GM12878 (cell line): ENCODE measurements at regions not wholly inside any gene's neighbourhood (a gene's known extent, or its start where the extent isn't known, plus 50 kb on each side); places are given as distances from the start of the nearest gene placed in this dataset.

Experiments used
- ATAC-seq: fragments of 200-7000 bp; cut with Tn5 transposase; 3 replicates; pipeline ENCODE4 v1.9.1; 2020; ENCODE audit warnings: mild to moderate bottlenecking, moderate library complexity
- BruUV-seq: library from RNA; stranded (reverse); fragments of 400-500 nt; replicated peaks from 2 replicates; lab custom pipeline; 2021; lab: Mats Ljungman, UMichigan
- CTCF ChIA-PET: fragments of 300-600 bp; sonication (Branson Sonifier 250); formaldehyde crosslinking; extraction: SDS; loops from one replicate; lab custom pipeline; 2021; ENCODE audit warnings: inconsistent platforms; lab: Yijun Ruan, JAX
- POLR2A ChIA-PET: fragments of 350-600 bp; formaldehyde crosslinking; extraction: SDS; loops from one replicate; lab custom pipeline; 2021; ENCODE audit warnings: inconsistent platforms; lab: Charles Lee
- RAD21 ChIA-PET: fragments of 300-600 bp; sonication (Branson Sonifier 250); formaldehyde crosslinking; loops from one replicate; lab custom pipeline; 2023; ENCODE audit warnings: antibody characterized with exemption; ENCODE audit not compliant: unreplicated experiment; lab: Charles Lee
- SMC1A ChIA-PET: fragments of 300-600 bp; sonication (Branson Sonifier 250); formaldehyde crosslinking; loops from one replicate; lab custom pipeline; 2023; ENCODE audit not compliant: unreplicated experiment, uncharacterized antibody; lab: Charles Lee
- DNase-seq: peaks from one replicate; pipeline ENCODE4 v3.0.0-alpha.2; 2011; ENCODE audit warnings: low read depth, low spot score
- FAIRE-seq: peaks from 3 replicates; lab custom pipeline; 2011; peaks lifted over from hg19 to GRCh38; lab: Jason Lieb, UNC
- H2AFZ ChIP-seq: 2 replicates; pipeline ENCODE4 v1.6.0; 2011; ENCODE audit warnings: low read depth, low read length, control low read depth; ENCODE audit not compliant: control insufficient read depth
- H3K27ac ChIP-seq: 2 replicates; pipeline ENCODE4 v1.5.1; 2011; ENCODE audit warnings: control low read depth; ENCODE audit not compliant: control insufficient read depth, insufficient read depth
- H3K27me3 ChIP-seq, 2 experiments: replicated peaks in 1 of 2; 2 replicates each; pipeline versions ENCODE4 v1.6.0 to v1.6.1; 2011; ENCODE audit warnings: low read length in 1 of 2; ENCODE audit not compliant: control insufficient read depth in 2 of 2, insufficient read depth in 2 of 2
- H3K36me3 ChIP-seq, 2 experiments: 2 replicates each; pipeline ENCODE4 v1.5.1; 2011; ENCODE audit warnings: low read length in 1 of 2; ENCODE audit not compliant: control insufficient read depth in 2 of 2, insufficient read depth in 2 of 2
- H3K4me1 ChIP-seq: 2 replicates; pipeline ENCODE4 v1.6.1; 2011; ENCODE audit warnings: mild to moderate bottlenecking, low read length, moderate library complexity, mixed read lengths; ENCODE audit not compliant: control insufficient read depth, insufficient read depth
- H3K4me2 ChIP-seq: 2 replicates; pipeline ENCODE4 v1.6.0; 2011; ENCODE audit warnings: control low read depth; ENCODE audit not compliant: control insufficient read depth, insufficient read depth
- H3K4me3 ChIP-seq: fragments of 200-600 bp; sonication (generic); 2 replicates; pipeline ENCODE4 v1.5.1; 2016
- H3K79me2 ChIP-seq: 2 replicates; pipeline ENCODE4 v1.6.0; 2011; ENCODE audit warnings: low read length; ENCODE audit not compliant: control insufficient read depth, insufficient read depth
- H3K9ac ChIP-seq: 2 replicates; pipeline ENCODE4 v1.8.0; 2011; ENCODE audit warnings: low read length, control low read depth, mixed read lengths; ENCODE audit not compliant: control insufficient read depth, insufficient read depth
- H3K9me3 ChIP-seq: replicated peaks from 3 replicates; pipeline ENCODE4 v1.5.1; 2011; ENCODE audit warnings: mild to moderate bottlenecking, low read length; ENCODE audit not compliant: control insufficient read depth, insufficient read depth
- H4K20me1 ChIP-seq: 2 replicates; pipeline ENCODE4 v1.6.0; 2011; ENCODE audit not compliant: control insufficient read depth, insufficient read depth
- BCL11A ChIP-seq: IDR thresholded peaks from 2 replicates; pipeline ENCODE4 v1.6.1; 2011; ENCODE audit warnings: low read depth, low read length
- CREM ChIP-seq: IDR thresholded peaks from 2 replicates; pipeline ENCODE4 v1.6.1; 2014; ENCODE audit warnings: antibody characterized with exemption, low read depth
- HDAC6 ChIP-seq: fragments of 200-600 bp; sonication (generic); IDR thresholded peaks from one replicate; pipeline ENCODE4 v1.8.0; 2017; ENCODE audit warnings: antibody characterized with exemption; ENCODE audit not compliant: unreplicated experiment
- HSF1 ChIP-seq: fragments of 150-350 bp; IDR thresholded peaks from 2 replicates; pipeline ENCODE4 v1.6.1; 2014; ENCODE audit warnings: mild to moderate bottlenecking, low read depth, low read length
- MEF2B ChIP-seq: fragments of 450-650 bp; IDR thresholded peaks from 2 replicates; pipeline ENCODE4 v1.6.1; 2018; ENCODE audit warnings: mild to moderate bottlenecking, moderate library complexity; ENCODE audit not compliant: partially characterized antibody, poor library complexity, severe bottlenecking
- MTA2 ChIP-seq: fragments of 450-650 bp; IDR thresholded peaks from 2 replicates; pipeline ENCODE4 v1.6.1; 2016; ENCODE audit warnings: low read depth, mild to moderate bottlenecking, moderate library complexity
- NBN ChIP-seq: fragments of 450-650 bp; IDR thresholded peaks from 2 replicates; pipeline ENCODE4 v1.6.1; 2016
- NFIC ChIP-seq: IDR thresholded peaks from 2 replicates; pipeline ENCODE4 v1.6.1; 2012; ENCODE audit warnings: low read depth, mild to moderate bottlenecking, inconsistent platforms, low read length, moderate library complexity
- POLR2AphosphoS5 ChIP-seq: IDR thresholded peaks from 2 replicates; pipeline ENCODE4 v1.6.1; 2011; ENCODE audit warnings: mild to moderate bottlenecking, low read length, inconsistent platforms
- RBBP5 ChIP-seq: fragments of 200-600 bp; sonication (generic); conservative IDR thresholded peaks from 2 replicates; pipeline ENCODE4 v1.6.1; 2016
- TARDBP ChIP-seq: IDR thresholded peaks from 2 replicates; pipeline ENCODE4 v1.6.1; 2016; ENCODE audit warnings: borderline replicate concordance
- TBL1XR1 ChIP-seq: IDR thresholded peaks from 2 replicates; pipeline ENCODE4 v1.6.1; 2012; ENCODE audit warnings: low read depth, low read length, improper control_type of control experiment
- TCF3 ChIP-seq: IDR thresholded peaks from 2 replicates; pipeline ENCODE4 v1.6.1; 2012; ENCODE audit warnings: low read depth, mild to moderate bottlenecking, low read length, borderline replicate concordance; ENCODE audit not compliant: insufficient read depth
- ZNF207 ChIP-seq: fragments of 450-650 bp; IDR thresholded peaks from 2 replicates; pipeline ENCODE4 v1.6.1; 2014; ENCODE audit warnings: antibody characterized with exemption, mild to moderate bottlenecking, borderline replicate concordance
- ZSCAN29 ChIP-seq: fragments of 450-650 bp; IDR thresholded peaks from 2 replicates; pipeline ENCODE4 v1.6.1; 2017; ENCODE audit warnings: mild to moderate bottlenecking, moderate library complexity
- WGBS: methylation state at CpG from one replicate; pipeline ENCODE4 v1.1.6; 2016; ENCODE audit warnings: low lambda C conversion rate; ENCODE audit not compliant: insufficient replicate concordance, insufficient coverage; ENCODE audit errors: missing lambda C conversion rate; 5-methylcytosine and 5-hydroxymethylcytosine counted together
- in situ Hi-C: fragments of 300-500 bp; cut with MboI; formaldehyde crosslinking; loops from 9 replicates; pipeline ENCODE4 v1.14.3; 2018; ENCODE audit warnings: mixed read lengths
- intact Hi-C: fragments of 100-400 bp; cut with micrococcal nuclease; formaldehyde crosslinking; loops from one replicate; pipeline ENCODE4 v1.14.2; 2022; ENCODE audit not compliant: unreplicated experiment

GRCh38 chr12:58349161-58349560 is 407.8 kb downstream of the ATP23 start (continued):
- TF ChIP-seq RBBP5: no peak
- no peak for TF ChIP-seq BCL11A
- TF ChIP-seq TARDBP: no peak

DNA sequence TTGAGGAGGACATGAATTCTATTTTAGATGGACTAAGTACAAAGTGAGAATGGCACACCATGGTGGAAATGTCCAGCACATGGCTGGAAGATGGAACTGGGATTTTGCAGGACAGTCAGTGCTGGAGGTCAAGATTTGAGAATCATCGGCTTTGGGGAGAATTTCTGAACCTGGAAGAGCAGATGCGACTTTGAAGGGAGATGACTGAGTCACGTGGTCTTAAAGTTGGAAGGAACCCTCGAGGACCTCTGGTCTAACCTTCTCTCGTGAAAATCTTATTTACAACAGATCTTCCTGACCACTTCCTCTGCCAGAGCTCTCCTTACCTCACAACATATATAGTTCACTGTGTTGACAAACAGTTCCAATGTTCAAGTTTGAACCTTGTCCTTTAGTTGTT is 415.4 kb downstream of the ATP23 start:
- SMC1A ChIA-PET: no interaction called here

More for the DNA sequence above, 415.4 kb downstream of the ATP23 start:
- in situ Hi-C loops: no loop called here
- TF ChIP-seq NBN (no peak), HDAC6 (no peak), ZNF207 (no peak), NFIC (no peak), MTA2 (no peak), TCF3 (no peak), HSF1 (no peak), TBL1XR1 (no peak), CREM (no peak), POLR2AphosphoS5 (no peak), ZSCAN29 (no peak), MEF2B (no peak), TARDBP (no peak)
- DNase-seq: no peak
- BruUV-seq: no TSS peak
- WGBS: 0% methylated on average over 5 of the region's 5 CpGs
- H2AFZ ChIP-seq: no peak overlapping the region
- H3K27me3 ChIP-seq: no peaks in the 10 kb centered on the region
- no peak for FAIRE-seq
- no peaks in the 10 kb centered on the region for H4K20me1 ChIP-seq
- ATAC-seq: no peak
- ChIA-PET CTCF (interaction anchor here (0.6 to 2.5 kb wide), 4 partner anchors 8 to 185 kb away, joined by 3 to 7 read pairs (median 4); no protein-coding TSS in a partner anchor), RAD21 (no interaction called here), POLR2A (no interaction called here)
- intact Hi-C loops: no loop called here
- no peak overlapping the region for H3K4me2 ChIP-seq
- no peak overlapping the region for H3K4me3 ChIP-seq
- H3K79me2 ChIP-seq: no peaks in the 10 kb centered on the region
- H3K36me3 ChIP-seq: no peaks in the 10 kb centered on the region
- no peak overlapping the region for H3K9ac ChIP-seq
- no peaks in the 10 kb centered on the region for H3K9me3 ChIP-seq
- H3K4me1 ChIP-seq: no peaks in the 10 kb centered on the region
- no peak overlapping the region for H3K27ac ChIP-seq
